GM12878 (cell line): ENCODE measurements at regions not wholly inside any gene's neighbourhood (a gene's known extent, or its start where the extent isn't known, plus 50 kb on each side); places are given as distances from the start of the nearest gene placed in this dataset.

ENCODE experiments used
- ATAC-seq: fragments of 200-7000 bp; cut with Tn5 transposase; 3 replicates; pipeline ENCODE4 v1.9.1; 2020; ENCODE audit warnings: mild to moderate bottlenecking, moderate library complexity
- BruUV-seq: library from RNA; stranded (reverse); fragments of 400-500 nt; replicated peaks from 2 replicates; lab custom pipeline; 2021; lab: Mats Ljungman, UMichigan
- CTCF ChIA-PET: fragments of 300-600 bp; sonication (Branson Sonifier 250); formaldehyde crosslinking; extraction: SDS; loops from one replicate; lab custom pipeline; 2021; ENCODE audit warnings: inconsistent platforms; lab: Yijun Ruan, JAX
- POLR2A ChIA-PET: fragments of 350-600 bp; formaldehyde crosslinking; extraction: SDS; loops from one replicate; lab custom pipeline; 2021; ENCODE audit warnings: inconsistent platforms; lab: Charles Lee
- RAD21 ChIA-PET: fragments of 300-600 bp; sonication (Branson Sonifier 250); formaldehyde crosslinking; loops from one replicate; lab custom pipeline; 2023; ENCODE audit warnings: antibody characterized with exemption; ENCODE audit not compliant: unreplicated experiment; lab: Charles Lee
- SMC1A ChIA-PET: fragments of 300-600 bp; sonication (Branson Sonifier 250); formaldehyde crosslinking; loops from one replicate; lab custom pipeline; 2023; ENCODE audit not compliant: unreplicated experiment, uncharacterized antibody; lab: Charles Lee
- DNase-seq: peaks from one replicate; pipeline ENCODE4 v3.0.0-alpha.2; 2011; ENCODE audit warnings: low read depth, low spot score
- FAIRE-seq: peaks from 3 replicates; lab custom pipeline; 2011; peaks lifted over from hg19 to GRCh38; lab: Jason Lieb, UNC
- H2AFZ ChIP-seq: 2 replicates; pipeline ENCODE4 v1.6.0; 2011; ENCODE audit warnings: low read depth, low read length, control low read depth; ENCODE audit not compliant: control insufficient read depth
- H3K27ac ChIP-seq: 2 replicates; pipeline ENCODE4 v1.5.1; 2011; ENCODE audit warnings: control low read depth; ENCODE audit not compliant: control insufficient read depth, insufficient read depth
- H3K27me3 ChIP-seq, 2 experiments: replicated peaks in 1 of 2; 2 replicates each; pipeline versions ENCODE4 v1.6.0 to v1.6.1; 2011; ENCODE audit warnings: low read length in 1 of 2; ENCODE audit not compliant: control insufficient read depth in 2 of 2, insufficient read depth in 2 of 2
- H3K36me3 ChIP-seq, 2 experiments: 2 replicates each; pipeline ENCODE4 v1.5.1; 2011; ENCODE audit warnings: low read length in 1 of 2; ENCODE audit not compliant: control insufficient read depth in 2 of 2, insufficient read depth in 2 of 2
- H3K4me1 ChIP-seq: 2 replicates; pipeline ENCODE4 v1.6.1; 2011; ENCODE audit warnings: mild to moderate bottlenecking, low read length, moderate library complexity, mixed read lengths; ENCODE audit not compliant: control insufficient read depth, insufficient read depth
- H3K4me2 ChIP-seq: 2 replicates; pipeline ENCODE4 v1.6.0; 2011; ENCODE audit warnings: control low read depth; ENCODE audit not compliant: control insufficient read depth, insufficient read depth
- H3K4me3 ChIP-seq: fragments of 200-600 bp; sonication (generic); 2 replicates; pipeline ENCODE4 v1.5.1; 2016
- H3K79me2 ChIP-seq: 2 replicates; pipeline ENCODE4 v1.6.0; 2011; ENCODE audit warnings: low read length; ENCODE audit not compliant: control insufficient read depth, insufficient read depth
- H3K9ac ChIP-seq: 2 replicates; pipeline ENCODE4 v1.8.0; 2011; ENCODE audit warnings: low read length, control low read depth, mixed read lengths; ENCODE audit not compliant: control insufficient read depth, insufficient read depth
- H3K9me3 ChIP-seq: replicated peaks from 3 replicates; pipeline ENCODE4 v1.5.1; 2011; ENCODE audit warnings: mild to moderate bottlenecking, low read length; ENCODE audit not compliant: control insufficient read depth, insufficient read depth
- H4K20me1 ChIP-seq: 2 replicates; pipeline ENCODE4 v1.6.0; 2011; ENCODE audit not compliant: control insufficient read depth, insufficient read depth
- E4F1 ChIP-seq: fragments of 450-650 bp; IDR thresholded peaks from 2 replicates; pipeline ENCODE4 v1.6.1; 2018; ENCODE audit warnings: borderline replicate concordance, mild to moderate bottlenecking; ENCODE audit not compliant: partially characterized antibody
- MTA2 ChIP-seq: fragments of 450-650 bp; IDR thresholded peaks from 2 replicates; pipeline ENCODE4 v1.6.1; 2016; ENCODE audit warnings: low read depth, mild to moderate bottlenecking, moderate library complexity
- MTA3 ChIP-seq: IDR thresholded peaks from 2 replicates; pipeline ENCODE4 v1.6.1; 2012; ENCODE audit warnings: low read length, inconsistent platforms, borderline replicate concordance
- NFYA ChIP-seq: IDR thresholded peaks from 2 replicates; pipeline ENCODE4 v1.6.1; 2011; ENCODE audit warnings: low read depth, mild to moderate bottlenecking, low read length, improper control_type of control experiment, borderline replicate concordance
- PAX8 ChIP-seq: fragments of 450-650 bp; IDR thresholded peaks from 2 replicates; pipeline ENCODE4 v1.6.1; 2017; ENCODE audit warnings: mild to moderate bottlenecking, moderate library complexity
- SREBF2 ChIP-seq: IDR thresholded peaks from 2 replicates; pipeline ENCODE4 v1.6.1; 2012; ENCODE audit warnings: mild to moderate bottlenecking, low read length
- SUZ12 ChIP-seq: fragments of 200-600 bp; sonication (generic); IDR thresholded peaks from one replicate; pipeline ENCODE4 v1.6.1; 2018; ENCODE audit warnings: antibody characterized with exemption, mild to moderate bottlenecking; ENCODE audit not compliant: unreplicated experiment
- TCF7 ChIP-seq: IDR thresholded peaks from 2 replicates; pipeline ENCODE4 v1.6.1; 2014; ENCODE audit warnings: antibody characterized with exemption, borderline replicate concordance
- ZBTB40 ChIP-seq: fragments of 450-650 bp; IDR thresholded peaks from 2 replicates; pipeline ENCODE4 v1.6.1; 2016; ENCODE audit warnings: mild to moderate bottlenecking, moderate library complexity, borderline replicate concordance
- ZNF217 ChIP-seq: fragments of 450-650 bp; IDR thresholded peaks from 2 replicates; pipeline ENCODE4 v1.6.1; 2017; ENCODE audit warnings: antibody characterized with exemption, mild to moderate bottlenecking
- ZNF24 ChIP-seq: fragments of 450-650 bp; IDR thresholded peaks from 2 replicates; pipeline ENCODE4 v1.6.1; 2017; ENCODE audit warnings: antibody characterized with exemption, mild to moderate bottlenecking
- ZNF622 ChIP-seq: fragments of 450-650 bp; IDR thresholded peaks from 2 replicates; pipeline ENCODE4 v1.6.1; 2017; ENCODE audit warnings: mild to moderate bottlenecking, inconsistent platforms
- WGBS: methylation state at CpG from one replicate; pipeline ENCODE4 v1.1.6; 2016; ENCODE audit warnings: low lambda C conversion rate; ENCODE audit not compliant: insufficient replicate concordance, insufficient coverage; ENCODE audit errors: missing lambda C conversion rate; 5-methylcytosine and 5-hydroxymethylcytosine counted together
- in situ Hi-C: fragments of 300-500 bp; cut with MboI; formaldehyde crosslinking; loops from 9 replicates; pipeline ENCODE4 v1.14.3; 2018; ENCODE audit warnings: mixed read lengths
- intact Hi-C: fragments of 100-400 bp; cut with micrococcal nuclease; formaldehyde crosslinking; loops from one replicate; pipeline ENCODE4 v1.14.2; 2022; ENCODE audit not compliant: unreplicated experiment

- H2AFZ ChIP-seq, result no peak overlapping the region
- no peak overlapping the region for H3K4me3 ChIP-seq
- TF ChIP-seq SREBF2 (no peak), E4F1 (no peak), TCF7 (no peak), SUZ12 (no peak), MTA3 (no peak), PAX8 (no peak), ZBTB40 (no peak), MTA2 (no peak), ZNF24 (no peak), ZNF217 (no peak), ZNF622 (no peak), NFYA (no peak)
- no peak for FAIRE-seq
- no peak overlapping the region for H3K9ac ChIP-seq
- no TSS peak for BruUV-seq
- H3K4me1 ChIP-seq, result no peaks in the 10 kb centered on the region; the same call in 1 of the 2 replicates
- H4K20me1 ChIP-seq, result no peaks in the 10 kb centered on the region
- CTCF ChIA-PET, result interaction anchor here (0.6 to 9.2 kb wide), 29 partner anchors 11 to 246 kb away, joined by 3 to 243 read pairs (median 7); no protein-coding TSS in a partner anchor
- RAD21 ChIA-PET, result interaction anchor here (0.8 to 8.4 kb wide), 19 partner anchors 9 to 244 kb away, joined by 3 to 162 read pairs (median 6); no protein-coding TSS in a partner anchor
- POLR2A ChIA-PET, result interaction anchor here (0.6 to 2.1 kb wide), 7 partner anchors 14 to 71 kb away, joined by 3 to 8 read pairs (median 4); no protein-coding TSS in a partner anchor
- H3K27me3 ChIP-seq, result no peaks in the 10 kb centered on the region
- H3K36me3 ChIP-seq, result no peaks in the 10 kb centered on the region
- ATAC-seq, result no peak
- intact Hi-C loops, result no loop called here
- no peak overlapping the region for H3K4me2 ChIP-seq
- 88% methylated on average over 3 of the region's 3 CpGs for WGBS
- H3K79me2 ChIP-seq, result no peaks in the 10 kb centered on the region
- H3K27ac ChIP-seq, result no peak overlapping the region
- in situ Hi-C loops, result no loop called here
- no peaks in the 10 kb centered on the region for H3K9me3 ChIP-seq
- DNase-seq, result no peak
- SMC1A ChIA-PET, result interaction anchor here (0.8 to 10.0 kb wide), 27 partner anchors 9 to 248 kb away, joined by 3 to 169 read pairs (median 4); no protein-coding TSS in a partner anchor
Observed at GRCh38 chr9:38159599-38159998, 90.6 kb upstream of the SHB start.
